Endodermal cell (in vitro differentiated cells): ENCODE measurements at regions not wholly inside any gene's neighbourhood (a gene's known extent, or its start where the extent isn't known, plus 50 kb on each side); places are given as distances from the start of the nearest gene placed in this dataset.

ENCODE experiments used
- DNase-seq: peaks from one replicate; pipeline ENCODE4 v3.0.0-alpha.2; 2017
- H3K27ac ChIP-seq: 2 replicates; pipeline ENCODE4 v1.5.1; 2013; ENCODE audit warnings: mild to moderate bottlenecking, low read depth, low read length, moderate library complexity
- H3K27me3 ChIP-seq: 2 replicates; pipeline ENCODE4 v1.6.1; 2013; ENCODE audit warnings: mild to moderate bottlenecking, low read length, moderate library complexity; ENCODE audit not compliant: insufficient read depth, control insufficient read depth, poor library complexity, severe bottlenecking
- H3K36me3 ChIP-seq: 2 replicates; pipeline ENCODE4 v1.7.0; 2013; ENCODE audit warnings: mild to moderate bottlenecking, low read length, moderate library complexity; ENCODE audit not compliant: control insufficient read depth, insufficient read depth
- H3K4me1 ChIP-seq: one replicate; pipeline ENCODE4 v1.7.0; 2013; ENCODE audit warnings: low read length; ENCODE audit not compliant: control insufficient read depth, insufficient read depth
- H3K4me3 ChIP-seq: 2 replicates; pipeline ENCODE4 v1.5.1; 2013; ENCODE audit warnings: mild to moderate bottlenecking, low read length, moderate library complexity
- H3K9ac ChIP-seq: 2 replicates; pipeline ENCODE4 v1.6.1; 2013; ENCODE audit warnings: mild to moderate bottlenecking, low read length, moderate library complexity; ENCODE audit not compliant: poor library complexity, severe bottlenecking; ENCODE audit errors: extremely low read depth
- H3K9me3 ChIP-seq: 2 replicates; pipeline ENCODE4 v1.6.1; 2013; ENCODE audit warnings: mild to moderate bottlenecking, low read length, moderate library complexity; ENCODE audit not compliant: control insufficient read depth
- H3K27ac Mint-ChIP-seq: 2 replicates; pipeline ENCODE4 v1.8.0; 2020; ENCODE audit warnings: mixed read lengths
- H3K27me3 Mint-ChIP-seq: 2 replicates; pipeline ENCODE4 v1.8.0; 2021; ENCODE audit warnings: mild to moderate bottlenecking, mixed read lengths; ENCODE audit not compliant: insufficient read depth
- H3K36me3 Mint-ChIP-seq: 2 replicates; pipeline ENCODE4 v1.8.0; 2020; ENCODE audit warnings: low read depth, mixed read lengths
- H3K4me1 Mint-ChIP-seq: 2 replicates; pipeline ENCODE4 v1.8.0; 2020; ENCODE audit warnings: mixed read lengths
- H3K4me3 Mint-ChIP-seq: 2 replicates; pipeline ENCODE4 v1.8.0; 2020; ENCODE audit warnings: mild to moderate bottlenecking, moderate library complexity, mixed read lengths
- H3K9me3 Mint-ChIP-seq: 2 replicates; pipeline ENCODE4 v1.8.0; 2020; ENCODE audit warnings: mild to moderate bottlenecking, mixed read lengths
- CTCF ChIP-seq: fragments of 200-600 bp; sonication (generic); conservative IDR thresholded peaks from 2 replicates; pipeline ENCODE4 v1.5.0; 2021; ENCODE audit warnings: antibody characterized with exemption, mild to moderate bottlenecking
- WGBS, 2 experiments: methylation state at CpG; one replicate each; pipeline versions ENCODE4 v1.1.5 to v1.1.7; 2013; ENCODE audit warnings: missing lambda C conversion rate in 2 of 2, mixed read lengths in 1 of 2; ENCODE audit not compliant: insufficient coverage in 1 of 2, insufficient read length in 1 of 2; 5-methylcytosine and 5-hydroxymethylcytosine counted together

- Mint-ChIP-seq H3K27me3 (peaks cover 13% of the 10 kb centered on the region), H3K9me3 (peaks cover 1% of the 10 kb centered on the region), H3K4me3 (no peak overlapping the region), H3K36me3 (no peaks in the 10 kb centered on the region), H3K27ac (no peak overlapping the region), H3K4me1 (peaks cover 4% of the 10 kb centered on the region)
- peak; percentile 58 for DNase-seq
- Histone ChIP-seq H3K27me3 (peaks cover 4% of the 10 kb centered on the region), H3K4me3 (no peak overlapping the region), H3K36me3 (no peaks in the 10 kb centered on the region), H3K4me1 (no peaks in the 10 kb centered on the region), H3K9me3 (no peaks in the 10 kb centered on the region), H3K9ac (no peak overlapping the region), H3K27ac (no peak overlapping the region)
- 81 to 88% methylated on average over 5 to 9 of the region's 9 CpGs for WGBS, 2 experiments
- no peak for TF ChIP-seq CTCF
Observed at GRCh38 chr2:238717084-238717483, 130.8 kb upstream of the TWIST2 start.

- Mint-ChIP-seq H3K4me3 (no peak overlapping the region), H3K27ac (no peak overlapping the region), H3K9me3 (peaks cover 7% of the 10 kb centered on the region), H3K27me3 (peaks cover 18% of the 10 kb centered on the region), H3K36me3 (no peaks in the 10 kb centered on the region), H3K4me1 (peaks cover 4% of the 10 kb centered on the region)
- Histone ChIP-seq H3K27me3 (peaks cover 4% of the 10 kb centered on the region), H3K9me3 (no peaks in the 10 kb centered on the region), H3K4me3 (no peak overlapping the region), H3K36me3 (no peaks in the 10 kb centered on the region), H3K4me1 (no peaks in the 10 kb centered on the region), H3K27ac (no peak overlapping the region), H3K9ac (no peak overlapping the region)
- TF ChIP-seq CTCF, result no peak
- WGBS, 2 experiments, result 91 to 97% methylated on average over 9 to 10 of the region's 10 CpGs
- no peak for DNase-seq
Observed at GRCh38 chr2:238719641-238720040, 128.2 kb upstream of the TWIST2 start.

GRCh38 chr2:238720232-238720672, 127.6 kb upstream of the TWIST2 start:
- no peak overlapping the region for H3K27ac Mint-ChIP-seq

More at GRCh38 chr2:238720232-238720672, 127.6 kb upstream of the TWIST2 start:
- WGBS, 2 experiments, result 30 to 45% methylated on average over 9 to 15 of the region's 15 CpGs
- Histone ChIP-seq H3K27me3 (peaks cover 4% of the 10 kb centered on the region), H3K9ac (no peak overlapping the region), H3K27ac (no peak overlapping the region), H3K4me3 (no peak overlapping the region), H3K9me3 (no peaks in the 10 kb centered on the region), H3K36me3 (no peaks in the 10 kb centered on the region), H3K4me1 (no peaks in the 10 kb centered on the region)
- Mint-ChIP-seq H3K36me3 (no peaks in the 10 kb centered on the region), H3K27me3 (peaks cover 23% of the 10 kb centered on the region), H3K4me1 (peaks cover 4% of the 10 kb centered on the region), H3K4me3 (no peak overlapping the region), H3K9me3 (peaks cover 7% of the 10 kb centered on the region)
- TF ChIP-seq CTCF, result peak; percentile 96
- peak; percentile 95 for DNase-seq
